ENCODE measurements at regions not wholly inside any gene's neighbourhood (a gene's known extent, or its start where the extent isn't known, plus 50 kb on each side); places are given as distances from the start of the nearest gene placed in this dataset.

GRCh38 chr11:119863236-119863635 lies 134.2 kb upstream of the NECTIN1 start:
- no peak overlapping the region for H3K18ac ChIP-seq (ENCODE audit: low read depth, low read length)
- H3K14ac ChIP-seq (replicated peaks; ENCODE audit: low read depth, low read length) = no peak overlapping the region
- H2AK9ac ChIP-seq (replicated peaks; ENCODE audit: low read depth, low read length, poor library complexity) = no peak overlapping the region
- no TSS peak for BruUV-seq (replicated peaks)
- no peak overlapping the region for H4K8ac ChIP-seq (ENCODE audit: low read depth in 2 of 2, low read length in 2 of 2)
- no peaks in the 10 kb centered on the region for H3K79me1 ChIP-seq (ENCODE audit: low read depth in 1 of 2, low read length in 2 of 2)
- no peak overlapping the region for H3K4ac ChIP-seq (ENCODE audit: low read depth, low read length)
- intact Hi-C loops (cut with micrococcal nuclease) = no loop called here
- in situ Hi-C loops (cut with MboI; ENCODE audit: low sequenced_read_pairs) = no loop called here
- no peak overlapping the region for H3K23ac ChIP-seq (ENCODE audit: low read depth, low read length)
- ATAC-seq (ENCODE audit: low read depth) = no peak
- no peaks in the 10 kb centered on the region for H3K9me3 ChIP-seq (ENCODE audit: control insufficient read depth, insufficient read depth, low read length)
- no peak overlapping the region for H2BK5ac ChIP-seq (ENCODE audit: low read depth, low read length, poor library complexity, severe bottlenecking)
- H2BK120ac ChIP-seq (ENCODE audit: low read depth, low read length) = no peak overlapping the region
- H4K5ac ChIP-seq (ENCODE audit: low read depth, low read length) = no peak overlapping the region
- H4K91ac ChIP-seq (ENCODE audit: insufficient read depth, low read depth, low read length) = no peak overlapping the region
- no peak overlapping the region for H2BK20ac ChIP-seq (ENCODE audit: low read depth, low read length)
- no peak overlapping the region for H3K4me2 ChIP-seq (ENCODE audit: low read depth, low read length)
- H3K9ac ChIP-seq (ENCODE audit: low read depth, low read length) = no peak overlapping the region
- no peak overlapping the region for H3K27ac ChIP-seq (ENCODE audit: insufficient read depth, low read length)
- H2AK5ac ChIP-seq (ENCODE audit: low read depth, low read length) = no peak overlapping the region
- H3K4me1 ChIP-seq (ENCODE audit: control insufficient read depth, insufficient read depth, low read length) = no peaks in the 10 kb centered on the region
- H2AFZ ChIP-seq (replicated peaks; ENCODE audit: low read length, poor library complexity) = no peak overlapping the region
- H3K36me3 ChIP-seq (ENCODE audit: control insufficient read depth, insufficient read depth, low read length) = no peaks in the 10 kb centered on the region
- H3K56ac ChIP-seq (ENCODE audit: extremely low read depth, insufficient read depth, low read length) = no peak overlapping the region
- DNase-seq = no peak
- H3K4me3 ChIP-seq (ENCODE audit: insufficient read depth, low read depth, low read length) = no peak overlapping the region
- WGBS, 2 experiments (ENCODE audit: extremely low coverage in 2 of 2, insufficient read length in 1 of 2) = 56% methylated on average over 3 of the region's 8 CpGs; no CpG with 5 or more reads in 1 of the 2 experiments
- ChIA-PET POLR2A (ENCODE audit: unreplicated experiment) (no interaction called here), CTCF (no interaction called here)
- no peaks in the 10 kb centered on the region for H4K20me1 ChIP-seq (ENCODE audit: insufficient read depth, low read length)
- peaks cover 24% of the 10 kb centered on the region; the same call in 1 of the 2 replicates for H3K27me3 ChIP-seq (ENCODE audit: control insufficient read depth, insufficient read depth, low read length)
- TF ChIP-seq CTCF (conservative IDR thresholded peaks at IDR 0.05; ENCODE audit: low read depth, low read length) (no peak), NFE2L2 (IDR thresholded peaks at IDR 0.05; ENCODE audit: low read depth, low read length) (no peak), MAFK (IDR thresholded peaks at IDR 0.05; ENCODE audit: low read depth, low read length) (no peak), BHLHE40 (IDR thresholded peaks at IDR 0.05; ENCODE audit: low read depth, low read length) (no peak), CEBPB (IDR thresholded peaks at IDR 0.05; ENCODE audit: low read depth, low read length) (no peak), ELK1 (IDR thresholded peaks at IDR 0.05; ENCODE audit: borderline replicate concordance, low read depth, low read length) (no peak), SMC3 (IDR thresholded peaks at IDR 0.05; ENCODE audit: low read depth, low read length) (no peak), FOS (IDR thresholded peaks at IDR 0.05; ENCODE audit: low read depth, low read length) (no peak)
- no peak overlapping the region for H2BK15ac ChIP-seq (ENCODE audit: low read depth, low read length)
- dilution Hi-C loops (cut with HindIII; ENCODE audit: low sequenced_read_pairs, unreplicated experiment) = no loop called here
- no peaks in the 10 kb centered on the region for H3K9me1 ChIP-seq (ENCODE audit: insufficient read depth, low read length)

All from IMR-90 (cell line).